ENCODE measurements at regions not wholly inside any gene's neighbourhood (a gene's known extent, or its start where the extent isn't known, plus 50 kb on each side); places are given as distances from the start of the nearest gene placed in this dataset.

DNA sequence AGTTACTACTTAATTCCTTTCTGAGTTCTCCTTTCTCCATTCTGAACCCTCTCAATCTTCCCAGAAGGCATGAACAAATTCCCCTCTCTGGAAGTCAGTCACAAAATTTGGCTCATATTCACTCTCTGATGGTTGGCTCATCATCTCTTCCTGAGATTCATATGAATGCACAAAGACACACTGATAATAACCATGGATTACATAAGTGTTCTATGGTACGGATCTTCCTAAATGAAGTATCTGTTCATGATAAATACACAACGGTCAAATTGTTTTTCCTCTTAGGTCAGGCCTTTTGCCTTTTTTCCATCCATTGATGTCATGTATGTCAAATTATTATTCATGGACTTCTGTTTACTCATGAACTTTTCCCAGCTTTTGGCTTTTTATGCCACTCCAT is 162.6 kb downstream of the P2RY1 start:
- H3K27me3 ChIP-seq = no peaks in the 10 kb centered on the region
- H3K4me3 ChIP-seq = no peak overlapping the region
- DNase-seq (no peak), ATAC-seq (no peak)
- H3K9me3 ChIP-seq = no peaks in the 10 kb centered on the region
- no peaks in the 10 kb centered on the region for H3K4me1 ChIP-seq
- H3K36me3 ChIP-seq = no peaks in the 10 kb centered on the region
- TF ChIP-seq, protein P1, sequence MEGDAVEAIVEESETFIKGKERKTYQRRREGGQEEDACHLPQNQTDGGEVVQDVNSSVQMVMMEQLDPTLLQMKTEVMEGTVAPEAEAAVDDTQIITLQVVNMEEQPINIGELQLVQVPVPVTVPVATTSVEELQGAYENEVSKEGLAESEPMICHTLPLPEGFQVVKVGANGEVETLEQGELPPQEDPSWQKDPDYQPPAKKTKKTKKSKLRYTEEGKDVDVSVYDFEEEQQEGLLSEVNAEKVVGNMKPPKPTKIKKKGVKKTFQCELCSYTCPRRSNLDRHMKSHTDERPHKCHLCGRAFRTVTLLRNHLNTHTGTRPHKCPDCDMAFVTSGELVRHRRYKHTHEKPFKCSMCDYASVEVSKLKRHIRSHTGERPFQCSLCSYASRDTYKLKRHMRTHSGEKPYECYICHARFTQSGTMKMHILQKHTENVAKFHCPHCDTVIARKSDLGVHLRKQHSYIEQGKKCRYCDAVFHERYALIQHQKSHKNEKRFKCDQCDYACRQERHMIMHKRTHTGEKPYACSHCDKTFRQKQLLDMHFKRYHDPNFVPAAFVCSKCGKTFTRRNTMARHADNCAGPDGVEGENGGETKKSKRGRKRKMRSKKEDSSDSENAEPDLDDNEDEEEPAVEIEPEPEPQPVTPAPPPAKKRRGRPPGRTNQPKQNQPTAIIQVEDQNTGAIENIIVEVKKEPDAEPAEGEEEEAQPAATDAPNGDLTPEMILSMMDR (IDR thresholded peaks at IDR 0.05) = no peak
- H3K27ac ChIP-seq = no peak overlapping the region
- intact Hi-C loops (cut with DNase I) = no loop called here

GRCh38 chr3:152998591-152998990 is 163.4 kb upstream of the RAP2B start:
- intact Hi-C loops (cut with DNase I) = no loop called here
- no peak for ATAC-seq
- Histone ChIP-seq H3K27me3 (no peaks in the 10 kb centered on the region), H3K4me1 (no peaks in the 10 kb centered on the region), H3K36me3 (no peaks in the 10 kb centered on the region), H3K9me3 (no peaks in the 10 kb centered on the region), H3K27ac (no peak overlapping the region), H3K4me3 (no peak overlapping the region)
- TF ChIP-seq, protein P1 (IDR thresholded peaks at IDR 0.05) = no peak
- DNase-seq = no peak

- ATAC-seq (no peak), DNase-seq (no peak)
- intact Hi-C loops (cut with DNase I) = no loop called here
- H3K9me3 ChIP-seq = no peaks in the 10 kb centered on the region
- TF ChIP-seq, protein P1 (IDR thresholded peaks at IDR 0.05) = no peak
- H3K36me3 ChIP-seq = no peaks in the 10 kb centered on the region
- H3K27ac ChIP-seq = no peak overlapping the region
- no peaks in the 10 kb centered on the region for H3K4me1 ChIP-seq
- no peaks in the 10 kb centered on the region for H3K27me3 ChIP-seq
- no peak overlapping the region for H3K4me3 ChIP-seq
Observed at GRCh38 chr3:153000325-153000724, 161.7 kb upstream of the RAP2B start.

GRCh38 chr3:153001210-153002078 is 160.6 kb upstream of the RAP2B start:
- Histone ChIP-seq H3K4me1 (no peaks in the 10 kb centered on the region), H3K36me3 (no peaks in the 10 kb centered on the region), H3K9me3 (no peaks in the 10 kb centered on the region), H3K27me3 (no peaks in the 10 kb centered on the region), H3K4me3 (no peak overlapping the region), H3K27ac (no peak overlapping the region)
- no peak for DNase-seq
- TF ChIP-seq, protein P1 (IDR thresholded peaks at IDR 0.05) = no peak
- no peak for ATAC-seq
- intact Hi-C loops (cut with DNase I) = no loop called here

DNA sequence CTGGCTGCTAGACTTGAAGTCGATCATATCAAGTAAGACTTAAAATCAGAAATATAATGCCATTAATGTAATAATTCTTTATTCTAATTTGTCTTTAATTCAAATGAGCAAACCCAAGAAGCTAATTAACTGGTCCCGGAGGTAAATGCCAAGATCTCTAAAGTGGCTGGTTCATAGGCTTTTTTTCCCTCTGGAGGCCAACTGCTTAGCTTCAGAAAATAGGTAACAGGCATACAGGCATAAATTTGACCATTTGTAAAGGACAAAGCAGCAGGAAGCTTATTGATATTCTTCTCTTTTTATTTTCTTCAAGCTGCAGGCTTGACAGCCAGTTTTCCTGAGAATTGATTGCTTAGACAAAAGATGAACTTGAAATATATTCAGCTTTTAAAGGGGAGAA is 158.6 kb upstream of the RAP2B start:
- intact Hi-C loops (cut with DNase I) = no loop called here
- H3K27me3 ChIP-seq = no peaks in the 10 kb centered on the region
- no peaks in the 10 kb centered on the region for H3K9me3 ChIP-seq
- H3K4me3 ChIP-seq = no peak overlapping the region
- no peaks in the 10 kb centered on the region for H3K36me3 ChIP-seq
- ATAC-seq (no peak), DNase-seq (no peak)
- H3K4me1 ChIP-seq = no peaks in the 10 kb centered on the region
- TF ChIP-seq, protein P1 (IDR thresholded peaks at IDR 0.05) = no peak
- no peak overlapping the region for H3K27ac ChIP-seq

Measured in left lung (tissue), 4 donors.